ENCODE measurements at regions not wholly inside any gene's neighbourhood (a gene's known extent, or its start where the extent isn't known, plus 50 kb on each side); places are given as distances from the start of the nearest gene placed in this dataset.

GRCh38 chr7:63931057-63931600 lies 67.5 kb upstream of the ZNF722 start:
- no peak for TF ChIP-seq CTCF (IDR thresholded peaks at IDR 0.05 in 4 of 5, conservative IDR thresholded peaks at IDR 0.05 in 1 of 5)
- no peak for TF ChIP-seq POLR2A (IDR thresholded peaks at IDR 0.05)

Data from gastrocnemius medialis (tissue), 4 donors.